ENCODE measurements at regions not wholly inside any gene's neighbourhood (a gene's known extent, or its start where the extent isn't known, plus 50 kb on each side); places are given as distances from the start of the nearest gene placed in this dataset.

- peaks cover 12% of the 10 kb centered on the region for H3K4me1 ChIP-seq (ENCODE audit: control insufficient read depth, extremely low read depth, insufficient read depth, low read length)
- H3K9ac ChIP-seq (ENCODE audit: control insufficient read depth, extremely low read depth, insufficient read depth, low read length): no peak overlapping the region
- H3K9me3 ChIP-seq (ENCODE audit: control insufficient read depth, low read depth, low read length): no peaks in the 10 kb centered on the region
- H3K27ac ChIP-seq (ENCODE audit: control insufficient read depth, insufficient read depth, low read length): no peak overlapping the region
- peak overlapping the region; percentile 29 for H3K4me2 ChIP-seq (ENCODE audit: control insufficient read depth, extremely low read depth, insufficient read depth, low read depth, low read length)
- DNase-seq (ENCODE audit: low read depth, low spot score): no peak
- peak overlapping the region in 1 of 3 experiments; percentile 24 for H3K4me3 ChIP-seq (ENCODE audit: control insufficient read depth in 2 of 3, extremely low read depth in 1 of 3, insufficient read depth in 2 of 3, low read depth in 1 of 3, low read length in 3 of 3)
- H4K20me1 ChIP-seq (ENCODE audit: control insufficient read depth, extremely low read depth, insufficient read depth, low read length): no peaks in the 10 kb centered on the region
- no peaks in the 10 kb centered on the region for H3K9me1 ChIP-seq (ENCODE audit: control insufficient read depth, extremely low read depth, insufficient read depth, low read length)
- no peak for FAIRE-seq
- TF ChIP-seq CTCF (optimal IDR thresholded peaks at IDR 0.05 in 1 of 3, IDR thresholded peaks at IDR 0.05 in 1 of 3, conservative IDR thresholded peaks at IDR 0.05 in 1 of 3; ENCODE audit: extremely low read depth in 1 of 3, insufficient read depth in 2 of 3, low read length in 3 of 3) (peak; percentile 6 to 38 (median 21)), EZH2 (IDR thresholded peaks at IDR 0.05; ENCODE audit: low read length) (no peak)
- no peaks in the 10 kb centered on the region for H3K36me3 ChIP-seq (ENCODE audit: control insufficient read depth in 2 of 2, extremely low read depth in 1 of 2, insufficient read depth in 2 of 2, low read length in 2 of 2)
- H3K27me3 ChIP-seq (ENCODE audit: control insufficient read depth, extremely low read depth, insufficient read depth, low read length): peaks cover 56% of the 10 kb centered on the region
- H2AFZ ChIP-seq (ENCODE audit: control insufficient read depth, low read length): no peak overlapping the region
- no peaks in the 10 kb centered on the region for H3K79me2 ChIP-seq (ENCODE audit: control insufficient read depth, insufficient read depth, low read length)
- dilution Hi-C loops (cut with MboI; ENCODE audit: extremely low pct_ligation_motif_present, low sequenced_read_pairs): no loop called here
These were observed 130.4 kb downstream of the TMEM174 start for GRCh38 chr5:73303148-73304079.

- Histone ChIP-seq H3K4me1 (ENCODE audit: control insufficient read depth, extremely low read depth, insufficient read depth, low read length) (peaks cover 12% of the 10 kb centered on the region), H3K9me3 (ENCODE audit: control insufficient read depth, low read depth, low read length) (no peaks in the 10 kb centered on the region), H3K9ac (ENCODE audit: control insufficient read depth, extremely low read depth, insufficient read depth, low read length) (no peak overlapping the region), H3K4me3 (ENCODE audit: control insufficient read depth in 2 of 3, extremely low read depth in 1 of 3, insufficient read depth in 2 of 3, low read depth in 1 of 3, low read length in 3 of 3) (no peak overlapping the region), H3K27me3 (ENCODE audit: control insufficient read depth, extremely low read depth, insufficient read depth, low read length) (peaks cover 63% of the 10 kb centered on the region), H2AFZ (ENCODE audit: control insufficient read depth, low read length) (no peak overlapping the region), H3K27ac (ENCODE audit: control insufficient read depth, insufficient read depth, low read length) (no peak overlapping the region), H3K4me2 (ENCODE audit: control insufficient read depth, extremely low read depth, insufficient read depth, low read depth, low read length) (no peak overlapping the region), H4K20me1 (ENCODE audit: control insufficient read depth, extremely low read depth, insufficient read depth, low read length) (no peaks in the 10 kb centered on the region), H3K9me1 (ENCODE audit: control insufficient read depth, extremely low read depth, insufficient read depth, low read length) (no peaks in the 10 kb centered on the region), H3K36me3 (ENCODE audit: control insufficient read depth in 2 of 2, extremely low read depth in 1 of 2, insufficient read depth in 2 of 2, low read length in 2 of 2) (no peaks in the 10 kb centered on the region), H3K79me2 (ENCODE audit: control insufficient read depth, insufficient read depth, low read length) (no peaks in the 10 kb centered on the region)
- DNase-seq (ENCODE audit: low read depth, low spot score) (no peak), FAIRE-seq (no peak)
- dilution Hi-C loops (cut with MboI; ENCODE audit: extremely low pct_ligation_motif_present, low sequenced_read_pairs): no loop called here
- TF ChIP-seq EZH2 (IDR thresholded peaks at IDR 0.05; ENCODE audit: low read length): no peak
- TF ChIP-seq CTCF (optimal IDR thresholded peaks at IDR 0.05 in 1 of 3, IDR thresholded peaks at IDR 0.05 in 1 of 3, conservative IDR thresholded peaks at IDR 0.05 in 1 of 3; ENCODE audit: extremely low read depth in 1 of 3, insufficient read depth in 2 of 3, low read length in 3 of 3): no peak
These were observed 129.8 kb downstream of the TMEM174 start for GRCh38 chr5:73302797-73303147.
